GM20000 (cell line): ENCODE measurements at regions not wholly inside any gene's neighbourhood (a gene's known extent, or its start where the extent isn't known, plus 50 kb on each side); places are given as distances from the start of the nearest gene placed in this dataset.

Experiments used
- DNase-seq: peaks from one replicate; pipeline ENCODE4 v3.0.0; 2012; ENCODE audit warnings: low spot score
- TF ChIP-seq, protein P1 (sequence below): IDR thresholded peaks from 2 replicates; pipeline ENCODE4 v1.5.1; 2012; ENCODE audit warnings: mild to moderate bottlenecking, control low read depth; ENCODE audit errors: extremely low read depth, missing control alignments

GRCh38 chr11:25727944-25728343 is 604.0 kb upstream of the ANO3 start:
- no peak for DNase-seq
- TF ChIP-seq, protein P1, sequence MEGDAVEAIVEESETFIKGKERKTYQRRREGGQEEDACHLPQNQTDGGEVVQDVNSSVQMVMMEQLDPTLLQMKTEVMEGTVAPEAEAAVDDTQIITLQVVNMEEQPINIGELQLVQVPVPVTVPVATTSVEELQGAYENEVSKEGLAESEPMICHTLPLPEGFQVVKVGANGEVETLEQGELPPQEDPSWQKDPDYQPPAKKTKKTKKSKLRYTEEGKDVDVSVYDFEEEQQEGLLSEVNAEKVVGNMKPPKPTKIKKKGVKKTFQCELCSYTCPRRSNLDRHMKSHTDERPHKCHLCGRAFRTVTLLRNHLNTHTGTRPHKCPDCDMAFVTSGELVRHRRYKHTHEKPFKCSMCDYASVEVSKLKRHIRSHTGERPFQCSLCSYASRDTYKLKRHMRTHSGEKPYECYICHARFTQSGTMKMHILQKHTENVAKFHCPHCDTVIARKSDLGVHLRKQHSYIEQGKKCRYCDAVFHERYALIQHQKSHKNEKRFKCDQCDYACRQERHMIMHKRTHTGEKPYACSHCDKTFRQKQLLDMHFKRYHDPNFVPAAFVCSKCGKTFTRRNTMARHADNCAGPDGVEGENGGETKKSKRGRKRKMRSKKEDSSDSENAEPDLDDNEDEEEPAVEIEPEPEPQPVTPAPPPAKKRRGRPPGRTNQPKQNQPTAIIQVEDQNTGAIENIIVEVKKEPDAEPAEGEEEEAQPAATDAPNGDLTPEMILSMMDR: no peak

DNA sequence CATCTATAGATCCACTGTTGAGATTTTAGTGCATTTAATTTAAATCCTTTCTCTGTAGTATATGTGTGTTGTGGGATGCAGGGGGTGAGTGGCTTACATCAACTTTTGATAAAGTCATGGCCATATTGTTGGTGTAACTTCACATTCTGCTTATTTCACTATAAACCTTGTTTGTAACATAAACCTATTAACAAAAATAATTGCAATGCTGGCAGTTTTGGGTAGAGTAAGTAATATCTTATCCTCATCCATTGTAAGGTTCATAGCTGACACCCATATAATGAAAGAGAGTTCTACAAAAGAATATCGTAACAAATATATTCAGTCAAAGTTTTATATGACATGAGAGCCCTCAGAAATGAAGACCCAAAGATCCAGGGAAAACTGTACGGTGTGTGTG is 601.7 kb upstream of the ANO3 start:
- DNase-seq: no peak
- TF ChIP-seq, protein P1: no peak

DNA sequence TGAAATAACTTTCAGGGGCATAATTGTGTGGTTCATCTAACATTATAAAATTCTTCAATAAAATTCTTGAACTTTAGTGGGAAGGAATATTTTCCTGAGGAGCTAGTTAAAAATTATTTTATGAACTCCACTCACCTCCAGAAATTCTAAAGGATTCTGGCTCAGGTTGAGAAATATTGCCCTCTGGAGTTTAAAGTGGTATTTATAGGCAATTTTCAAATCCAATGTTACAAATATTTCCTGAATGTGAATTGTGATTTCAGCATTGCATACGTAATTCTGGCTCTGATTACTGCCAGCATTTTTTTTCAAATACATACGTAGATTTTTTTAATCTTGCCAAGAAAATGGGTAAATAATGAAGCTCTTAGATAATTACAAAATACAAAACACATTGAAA is 598.2 kb upstream of the ANO3 start:
- DNase-seq: no peak

DNA sequence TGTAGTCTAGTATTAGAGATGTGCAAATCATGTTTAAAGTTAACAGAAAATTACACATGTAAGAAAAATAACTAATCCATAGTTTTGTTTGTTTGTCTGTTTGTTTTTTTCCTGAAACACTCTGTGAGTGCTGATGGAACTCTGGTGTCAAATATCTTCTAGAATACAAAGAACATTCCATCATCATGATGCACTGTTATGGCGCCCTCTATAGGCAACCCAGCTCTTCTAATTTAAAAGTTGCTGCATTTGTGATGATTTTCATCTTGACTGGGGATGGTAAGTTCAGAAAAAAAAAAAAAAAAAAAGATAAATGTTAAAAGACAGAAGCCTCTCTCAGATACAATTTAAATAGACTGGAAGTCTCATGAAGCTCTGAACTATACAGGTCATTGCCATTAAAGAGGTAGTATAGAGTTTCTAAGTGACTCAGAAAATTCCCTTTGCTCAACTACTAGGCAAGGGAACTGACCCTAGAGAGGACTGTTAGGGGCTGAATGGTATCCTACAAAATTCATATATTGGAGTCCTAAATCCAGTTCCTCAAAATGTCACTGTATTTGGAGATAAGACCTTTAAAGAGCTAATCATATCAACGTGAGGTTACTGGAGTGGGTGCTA is 597.2 kb upstream of the ANO3 start:
- no peak for DNase-seq
- TF ChIP-seq, protein P1: peak; percentile 21

More for the DNA sequence above, 598.2 kb upstream of the ANO3 start:
- TF ChIP-seq, protein P1: no peak

DNA sequence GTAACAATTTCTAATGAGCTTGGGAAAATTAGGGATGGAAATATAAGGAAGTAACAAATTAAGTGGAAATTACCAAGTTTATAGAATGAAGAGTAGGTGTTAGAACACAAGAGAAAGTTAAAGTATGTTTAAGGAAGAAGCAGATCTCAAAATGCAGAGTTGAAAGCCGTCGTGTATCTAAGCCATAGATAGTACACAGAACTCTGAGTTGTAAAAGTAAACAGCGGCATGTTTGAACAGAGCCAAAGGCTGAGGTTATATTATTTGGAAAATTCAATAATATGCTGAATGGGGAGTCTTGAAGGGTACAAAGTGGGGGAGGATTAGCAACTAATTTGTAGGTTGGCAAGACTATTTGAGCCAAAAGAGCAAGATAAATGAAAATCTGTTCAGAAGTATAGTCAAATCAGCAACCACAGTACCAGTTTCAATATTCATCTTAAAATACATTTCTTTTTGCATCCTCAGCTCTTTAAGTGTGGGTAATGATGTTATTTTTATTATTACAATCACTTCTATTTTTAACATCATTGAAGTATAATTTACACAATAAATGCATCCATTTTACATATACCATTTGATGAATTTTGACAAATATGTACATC is 594.8 kb upstream of the ANO3 start:
- TF ChIP-seq, protein P1: no peak
- DNase-seq: no peak

DNA sequence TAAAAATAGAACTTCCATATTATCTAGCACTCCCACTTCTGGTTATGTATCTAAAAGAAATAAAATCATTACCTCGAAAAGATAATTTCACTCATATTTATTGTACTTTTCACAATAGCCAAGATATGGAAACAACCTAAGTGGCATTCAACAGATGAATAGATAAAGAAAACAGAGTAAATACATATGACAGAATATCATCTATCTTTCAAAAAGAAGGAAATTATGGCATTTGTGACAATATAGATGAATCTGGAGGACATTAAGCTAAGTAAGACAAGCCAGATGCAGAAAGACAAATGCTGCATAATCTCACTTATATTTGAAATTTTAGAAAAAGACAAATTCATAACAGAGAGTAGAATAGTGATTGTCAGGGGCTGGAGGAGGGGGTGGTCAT is 590.0 kb upstream of the ANO3 start:
- TF ChIP-seq, protein P1: no peak

DNA sequence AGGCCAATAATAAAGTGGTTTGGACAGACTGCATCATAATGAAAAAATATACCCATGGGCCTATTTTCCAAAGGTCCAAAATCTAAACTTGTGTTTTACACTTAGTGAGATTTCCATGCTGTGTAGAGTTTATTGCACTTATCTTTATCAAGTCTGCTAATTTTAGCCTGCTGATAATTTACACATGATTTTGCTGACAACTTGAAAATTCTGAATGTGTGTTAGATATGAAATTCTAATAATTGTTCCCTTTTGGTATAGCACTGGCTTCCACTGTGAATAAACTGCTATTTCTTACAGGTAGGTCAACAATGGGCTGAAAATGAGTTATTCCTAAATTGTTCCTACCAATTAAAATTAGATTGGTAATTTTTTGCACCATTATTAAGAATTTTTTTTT is 589.1 kb upstream of the ANO3 start:
- DNase-seq: no peak
- TF ChIP-seq, protein P1: no peak

More for the DNA sequence above, 590.0 kb upstream of the ANO3 start:
- DNase-seq: no peak
